ENCODE measurements at regions not wholly inside any gene's neighbourhood (a gene's known extent, or its start where the extent isn't known, plus 50 kb on each side); places are given as distances from the start of the nearest gene placed in this dataset.

- Histone ChIP-seq H3K9me3 (peaks cover 33% of the 10 kb centered on the region), H3K36me3 (ENCODE audit: low read depth) (no peaks in the 10 kb centered on the region), H3K4me1 (ENCODE audit: low read depth) (no peaks in the 10 kb centered on the region), H3K4me3 (no peak overlapping the region)
- ATAC-seq = no peak
- TF ChIP-seq CTCF (IDR thresholded peaks at IDR 0.05) = no peak
- no peak for DNase-seq
- intact Hi-C loops (cut with DNase I, micrococcal nuclease) = no loop called here
These were observed 1606.1 kb upstream of the FLRT2 start for GRCh38 chr14:83923842-83924241.

DNA sequence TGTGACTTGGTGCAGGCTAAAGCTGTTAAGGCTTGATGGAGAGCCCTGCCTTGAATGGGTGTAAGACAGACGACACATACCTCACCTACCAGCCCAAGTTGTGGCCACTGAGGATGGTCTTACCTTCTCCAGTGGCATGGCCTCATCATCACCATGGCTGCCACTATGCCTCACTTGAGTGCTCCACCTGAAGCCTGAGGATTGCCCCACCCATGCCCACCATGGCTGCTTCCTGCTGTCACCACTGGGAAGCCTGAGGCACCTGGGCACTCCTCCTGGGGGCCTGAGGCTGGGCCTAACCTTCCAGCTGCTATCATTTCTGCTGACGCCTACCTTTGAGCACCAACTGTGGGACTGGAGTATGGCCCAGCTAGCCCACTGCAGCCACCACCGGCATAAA is 1605.7 kb upstream of the FLRT2 start:
- intact Hi-C loops (cut with DNase I, micrococcal nuclease) = no loop called here
- ATAC-seq = no peak
- H3K36me3 ChIP-seq (ENCODE audit: low read depth) = no peaks in the 10 kb centered on the region
- peaks cover 29% of the 10 kb centered on the region for H3K9me3 ChIP-seq
- DNase-seq = no peak
- no peak overlapping the region for H3K4me3 ChIP-seq
- H3K4me1 ChIP-seq (ENCODE audit: low read depth) = no peaks in the 10 kb centered on the region
- TF ChIP-seq CTCF (IDR thresholded peaks at IDR 0.05) = no peak

DNA sequence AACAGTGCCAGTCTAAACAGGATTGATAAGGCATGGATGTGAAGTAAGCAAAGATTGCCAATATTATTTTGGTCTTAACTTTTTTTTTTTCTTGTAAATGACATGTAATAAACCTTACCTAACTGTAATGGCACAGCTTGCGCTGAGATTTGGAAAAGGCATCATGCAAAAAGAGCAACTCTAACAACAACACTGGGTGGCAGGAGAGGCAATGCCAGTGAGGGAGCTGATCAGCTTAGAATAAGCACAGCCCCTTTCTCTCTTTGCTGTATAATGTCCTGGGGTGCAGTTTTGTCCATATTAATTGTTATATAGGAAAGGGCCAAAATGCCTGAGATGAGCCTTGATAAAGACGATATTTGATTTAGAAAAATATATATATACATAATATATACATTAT is 1589.7 kb upstream of the FLRT2 start:
- DNase-seq (no peak), ATAC-seq (no peak)
- no peak overlapping the region for H3K4me3 ChIP-seq
- TF ChIP-seq CTCF (IDR thresholded peaks at IDR 0.05) = no peak
- H3K36me3 ChIP-seq (ENCODE audit: low read depth) = no peaks in the 10 kb centered on the region
- intact Hi-C loops (cut with DNase I, micrococcal nuclease) = no loop called here
- peaks cover 22% of the 10 kb centered on the region for H3K9me3 ChIP-seq
- H3K4me1 ChIP-seq (ENCODE audit: low read depth) = no peaks in the 10 kb centered on the region

DNA sequence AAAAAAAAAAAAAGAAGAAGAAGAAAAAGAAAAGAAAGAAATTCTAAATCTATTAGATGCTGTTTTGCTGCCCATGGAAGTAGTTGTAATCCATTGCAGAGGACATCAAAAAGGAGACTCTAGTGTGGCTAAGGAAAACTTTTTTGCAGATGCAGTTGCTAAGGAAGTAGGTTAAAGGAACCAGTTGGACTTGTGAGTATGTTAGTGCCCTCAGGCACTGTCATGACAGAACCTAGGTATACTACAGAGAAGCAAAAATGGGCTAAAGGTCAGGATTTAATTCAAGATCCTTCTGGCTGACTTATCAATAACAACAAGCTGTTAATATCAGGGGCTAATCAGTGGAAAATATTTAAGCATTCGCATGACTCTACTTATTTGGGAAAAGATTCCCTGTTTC is 1571.6 kb upstream of the FLRT2 start:
- no peak for TF ChIP-seq CTCF (IDR thresholded peaks at IDR 0.05)
- intact Hi-C loops (cut with DNase I, micrococcal nuclease) = no loop called here
- Histone ChIP-seq H3K36me3 (ENCODE audit: low read depth) (no peaks in the 10 kb centered on the region), H3K4me1 (ENCODE audit: low read depth) (no peaks in the 10 kb centered on the region), H3K4me3 (no peak overlapping the region), H3K9me3 (peaks cover 24% of the 10 kb centered on the region)
- ATAC-seq = no peak
- DNase-seq = no peak

GRCh38 chr14:83960832-83961512 is 1569.0 kb upstream of the FLRT2 start:
- no peak for TF ChIP-seq CTCF (IDR thresholded peaks at IDR 0.05)
- Histone ChIP-seq H3K4me3 (no peak overlapping the region), H3K4me1 (ENCODE audit: low read depth) (no peaks in the 10 kb centered on the region), H3K9me3 (peaks cover 24% of the 10 kb centered on the region), H3K36me3 (ENCODE audit: low read depth) (no peaks in the 10 kb centered on the region)
- ATAC-seq = no peak
- DNase-seq = no peak
- intact Hi-C loops (cut with DNase I, micrococcal nuclease) = no loop called here

GRCh38 chr14:83969998-83970397 is 1559.9 kb upstream of the FLRT2 start:
- intact Hi-C loops (cut with DNase I, micrococcal nuclease) = no loop called here
- no peak for TF ChIP-seq CTCF (IDR thresholded peaks at IDR 0.05)
- Histone ChIP-seq H3K4me1 (ENCODE audit: low read depth) (no peaks in the 10 kb centered on the region), H3K9me3 (peaks cover 16% of the 10 kb centered on the region), H3K36me3 (ENCODE audit: low read depth) (no peaks in the 10 kb centered on the region), H3K4me3 (no peak overlapping the region)
- no peak for ATAC-seq
- DNase-seq = no peak

All from mucosa of descending colon (tissue), 3 donors.